H1 (cell line): ENCODE measurements at regions not wholly inside any gene's neighbourhood (a gene's known extent, or its start where the extent isn't known, plus 50 kb on each side); places are given as distances from the start of the nearest gene placed in this dataset.

Experiments
- CTCF ChIA-PET: fragments of 300-600 bp; sonication (Branson Sonifier 250); formaldehyde crosslinking; loops from one replicate; lab custom pipeline; 2021; ENCODE audit not compliant: partially characterized antibody; lab: Charles Lee
- POLR2A ChIA-PET: fragments of 300-600 bp; sonication (Branson Sonifier 250); formaldehyde crosslinking; loops from one replicate; lab custom pipeline; 2021; ENCODE audit warnings: inconsistent platforms; ENCODE audit not compliant: partially characterized antibody; lab: Charles Lee
- DNase-seq, 2 experiments: peaks; one replicate each; pipeline versions ENCODE4 v3.0.0 to v3.0.0-alpha.2; 2010 to 2022; ENCODE audit warnings: low spot score in 2 of 2, low read depth in 1 of 2, mixed read lengths in 1 of 2
- FAIRE-seq: peaks from 2 replicates; lab custom pipeline; 2011; peaks lifted over from hg19 to GRCh38; lab: Jason Lieb, UNC
- H2AFZ ChIP-seq: 2 replicates; pipeline ENCODE4 v1.8.1; 2012; ENCODE audit warnings: low read length, inconsistent platforms
- H2AK5ac ChIP-seq: 2 replicates; pipeline ENCODE4 v1.6.1; 2013; ENCODE audit warnings: low read depth, low read length
- H2BK120ac ChIP-seq: replicated peaks from 2 replicates; pipeline ENCODE3; 2013; ENCODE audit warnings: low read depth, low read length, inconsistent platforms
- H2BK12ac ChIP-seq: 2 replicates; pipeline ENCODE4 v1.6.1; 2013; ENCODE audit warnings: low read depth, low read length
- H2BK15ac ChIP-seq: 2 replicates; pipeline ENCODE4 v1.6.1; 2013; ENCODE audit warnings: low read length
- H2BK20ac ChIP-seq: 2 replicates; pipeline ENCODE4 v1.6.1; 2013; ENCODE audit warnings: low read length
- H2BK5ac ChIP-seq: 2 replicates; pipeline ENCODE4 v1.6.1; 2013; ENCODE audit warnings: low read depth, low read length
- H3K14ac ChIP-seq: 2 replicates; pipeline ENCODE4 v1.6.1; 2013; ENCODE audit warnings: inconsistent platforms; ENCODE audit not compliant: insufficient read length
- H3K18ac ChIP-seq: 2 replicates; pipeline ENCODE4 v1.6.1; 2013; ENCODE audit warnings: low read length; ENCODE audit errors: extremely low read depth
- H3K23ac ChIP-seq: 2 replicates; pipeline ENCODE4 v1.6.1; 2013; ENCODE audit warnings: inconsistent platforms; ENCODE audit not compliant: insufficient read length
- H3K23me2 ChIP-seq: 2 replicates; pipeline ENCODE4 v1.6.1; 2013; ENCODE audit warnings: low read depth, low read length
- H3K27ac ChIP-seq: 2 replicates; pipeline ENCODE4 v1.6.1; 2011; ENCODE audit warnings: low read depth, low read length, inconsistent platforms
- H3K27me3 ChIP-seq, 4 experiments: replicated peaks in 1 of 4; 1 replicate in 1 of 4; 2 replicates in 3 of 4; pipeline versions ENCODE4 v1.6.1 to v1.8.1; 2011 to 2013; ENCODE audit warnings: low read length in 3 of 4, mild to moderate bottlenecking in 3 of 4, inconsistent platforms in 2 of 4, mixed read lengths in 2 of 4, moderate library complexity in 1 of 4; ENCODE audit not compliant: control insufficient read depth in 3 of 4, insufficient read depth in 3 of 4; ENCODE audit errors: extremely low read depth in 1 of 4
- H3K36me3 ChIP-seq, 4 experiments: 2 replicates each; pipeline versions ENCODE4 v1.6.1 to v1.8.1; 2011 to 2013; ENCODE audit warnings: mild to moderate bottlenecking in 4 of 4, low read length in 3 of 4, moderate library complexity in 2 of 4, control low read depth in 1 of 4, inconsistent platforms in 1 of 4; ENCODE audit not compliant: insufficient read depth in 4 of 4, control insufficient read depth in 2 of 4
- H3K4ac ChIP-seq: replicated peaks from 2 replicates; pipeline ENCODE3; 2013; ENCODE audit warnings: low read length, low read depth, mixed read lengths, inconsistent platforms; ENCODE audit not compliant: insufficient read length
- H3K4me1 ChIP-seq, 4 experiments: replicated peaks in 1 of 4; 1 replicate in 1 of 4; 2 replicates in 3 of 4; pipeline versions ENCODE4 v1.6.1 to v1.8.1; 2011 to 2013; ENCODE audit warnings: low read length in 3 of 4, inconsistent platforms in 2 of 4, mixed read lengths in 1 of 4; ENCODE audit not compliant: insufficient read depth in 4 of 4, control insufficient read depth in 3 of 4
- H3K4me2 ChIP-seq, 2 experiments: 2 replicates each; pipeline versions ENCODE4 v1.6.1 to v1.8.1; 2011 to 2013; ENCODE audit warnings: low read depth in 2 of 2, low read length in 2 of 2, control low read depth in 1 of 2, inconsistent platforms in 1 of 2, mild to moderate bottlenecking in 1 of 2; ENCODE audit not compliant: insufficient read depth in 1 of 2
- H3K4me3 ChIP-seq, 4 experiments: fragments of 200-600, 300-600 bp in 1 of 4; sonication (generic), shearing (Covaris generic), sonication (Bioruptor Twin) in 1 of 4; 2 replicates each; pipeline versions ENCODE4 v1.5.1 to v1.8.1; 2011 to 2016; ENCODE audit warnings: low read length in 4 of 4, low read depth in 3 of 4, control low read depth in 2 of 4, inconsistent platforms in 2 of 4, mild to moderate bottlenecking in 2 of 4, mixed read lengths in 1 of 4, moderate library complexity in 1 of 4; ENCODE audit not compliant: insufficient read depth in 2 of 4; ENCODE audit errors: extremely low read depth in 1 of 4
- H3K56ac ChIP-seq: replicated peaks from 2 replicates; pipeline ENCODE3; 2013; ENCODE audit warnings: low read depth, mild to moderate bottlenecking, mixed read lengths, low read length, inconsistent platforms; ENCODE audit not compliant: insufficient read length
- H3K79me1 ChIP-seq: 2 replicates; pipeline ENCODE4 v1.6.1; 2013; ENCODE audit warnings: low read depth, low read length, control low read depth
- H3K79me2 ChIP-seq, 2 experiments: 2 replicates each; pipeline versions ENCODE4 v1.6.1 to v1.8.1; 2012 to 2013; ENCODE audit warnings: low read length in 2 of 2, mild to moderate bottlenecking in 2 of 2, inconsistent platforms in 1 of 2; ENCODE audit not compliant: insufficient read depth in 2 of 2, control insufficient read depth in 1 of 2
- H3K9ac ChIP-seq, 4 experiments: replicated peaks in 1 of 4; 1 replicate in 1 of 4; 2 replicates in 3 of 4; pipeline versions ENCODE4 v1.6.1 to v1.8.1; 2011 to 2013; ENCODE audit warnings: low read depth in 3 of 4, low read length in 3 of 4, control low read depth in 2 of 4, mild to moderate bottlenecking in 2 of 4, moderate library complexity in 2 of 4, inconsistent platforms in 1 of 4; ENCODE audit errors: extremely low read depth in 1 of 4
- H3K9me3 ChIP-seq, 2 experiments: 2 replicates each; pipeline versions ENCODE4 v1.6.1 to v1.8.1; 2012 to 2013; ENCODE audit warnings: mild to moderate bottlenecking in 2 of 2, moderate library complexity in 2 of 2, control low read depth in 1 of 2, inconsistent platforms in 1 of 2, low read depth in 1 of 2, low read length in 1 of 2, mixed read lengths in 1 of 2; ENCODE audit not compliant: insufficient read depth in 2 of 2
- H4K20me1 ChIP-seq, 2 experiments: replicated peaks in 1 of 2; 2 replicates each; pipeline versions ENCODE3 to v1.8.1; 2011 to 2013; ENCODE audit warnings: inconsistent platforms in 2 of 2, low read length in 2 of 2, mild to moderate bottlenecking in 1 of 2; ENCODE audit not compliant: insufficient read depth in 2 of 2, control insufficient read depth in 1 of 2
- H4K5ac ChIP-seq: 2 replicates; pipeline ENCODE4 v1.6.1; 2013; ENCODE audit warnings: low read length, low read depth, mixed read lengths, inconsistent platforms; ENCODE audit not compliant: insufficient read length
- H4K8ac ChIP-seq: 2 replicates; pipeline ENCODE4 v1.8.0; 2013; ENCODE audit warnings: mild to moderate bottlenecking, moderate library complexity, low read length, inconsistent platforms; ENCODE audit not compliant: insufficient read depth; ENCODE audit errors: extremely low read depth
- H4K91ac ChIP-seq: replicated peaks from 2 replicates; pipeline ENCODE3; 2013; ENCODE audit warnings: low read length, mixed read lengths, inconsistent platforms; ENCODE audit not compliant: insufficient read length
- CBX5 ChIP-seq: fragments of 300-800, 300-1000 bp; sonication (generic); IDR thresholded peaks from 2 replicates; pipeline ENCODE4 v1.7.1; 2016; ENCODE audit warnings: antibody characterized with exemption, low read length, low read depth
- HDAC2 ChIP-seq, 2 experiments: fragments of 300-600 bp in 1 of 2; sonication (generic) in 1 of 2; IDR thresholded peaks; 2 replicates each; pipeline ENCODE4 v1.6.1; 2011 to 2012; ENCODE audit warnings: low read depth in 2 of 2, low read length in 2 of 2, mild to moderate bottlenecking in 2 of 2, moderate library complexity in 2 of 2, borderline replicate concordance in 1 of 2, inconsistent platforms in 1 of 2
- KDM5A ChIP-seq: fragments of 200-600 bp; IDR thresholded peaks from 2 replicates; pipeline ENCODE4 v1.7.1; 2012; ENCODE audit warnings: mild to moderate bottlenecking, low read length, inconsistent platforms, mixed read lengths
- MAFK ChIP-seq: IDR thresholded peaks from 2 replicates; pipeline ENCODE4 v1.6.1; 2012; ENCODE audit warnings: low read depth, mild to moderate bottlenecking, improper control_type of control experiment, low read length
- RBBP5 ChIP-seq: IDR thresholded peaks from 2 replicates; pipeline ENCODE4 v1.7.1; 2012; ENCODE audit warnings: low read depth, mild to moderate bottlenecking, inconsistent platforms, low read length, moderate library complexity, borderline replicate concordance
- SP1 ChIP-seq: IDR thresholded peaks from 2 replicates; pipeline ENCODE4 v1.6.1; 2011; ENCODE audit warnings: low read depth, low read length
- SP4 ChIP-seq: IDR thresholded peaks from 2 replicates; pipeline ENCODE4 v1.6.1; 2012; ENCODE audit warnings: low read length, inconsistent platforms
- TAF1 ChIP-seq: IDR thresholded peaks from 2 replicates; pipeline ENCODE4 v1.6.1; 2011; ENCODE audit warnings: mild to moderate bottlenecking, low read depth, low read length
- TBP ChIP-seq: IDR thresholded peaks from 2 replicates; pipeline ENCODE4 v1.6.1; 2011; ENCODE audit warnings: low read depth, low read length, improper control_type of control experiment
- TF ChIP-seq, protein P1 (sequence below): IDR thresholded peaks from 2 replicates; pipeline ENCODE4 v1.6.1; 2012; ENCODE audit warnings: inconsistent platforms

DNA sequence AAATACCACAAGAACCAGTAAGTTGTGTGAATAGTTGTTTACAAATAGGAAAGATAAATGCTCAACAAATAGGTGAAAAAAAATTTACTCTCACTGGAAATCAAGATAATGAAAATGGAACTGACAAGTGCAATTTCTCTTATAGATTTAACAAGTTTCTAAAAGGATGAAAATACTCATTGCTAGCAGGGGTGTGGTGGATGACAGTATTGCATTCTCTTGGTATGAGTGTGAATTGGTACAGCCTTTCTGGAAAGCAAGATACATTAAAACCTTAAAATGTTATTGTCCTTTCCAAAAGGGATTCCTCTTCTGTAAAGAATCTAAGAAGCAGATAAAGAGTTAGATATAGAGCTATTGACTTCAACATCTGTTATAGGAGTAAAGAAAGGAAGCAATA lies 240.0 kb upstream of the RPS6KA3 start:
- no peak for TF ChIP-seq SP1
- no peak for TF ChIP-seq SP4
- TF ChIP-seq KDM5A, result no peak
- TF ChIP-seq RBBP5, result no peak
- no peak for TF ChIP-seq HDAC2 (IDR thresholded peaks at IDR 0.05; ENCODE audit: borderline replicate concordance in 1 of 2, low read depth in 2 of 2, low read length in 2 of 2)
- TF ChIP-seq CBX5, result no peak
- no peak for TF ChIP-seq TAF1
- TF ChIP-seq MAFK, result no peak
- no peak for TF ChIP-seq TBP
- TF ChIP-seq, protein P1, sequence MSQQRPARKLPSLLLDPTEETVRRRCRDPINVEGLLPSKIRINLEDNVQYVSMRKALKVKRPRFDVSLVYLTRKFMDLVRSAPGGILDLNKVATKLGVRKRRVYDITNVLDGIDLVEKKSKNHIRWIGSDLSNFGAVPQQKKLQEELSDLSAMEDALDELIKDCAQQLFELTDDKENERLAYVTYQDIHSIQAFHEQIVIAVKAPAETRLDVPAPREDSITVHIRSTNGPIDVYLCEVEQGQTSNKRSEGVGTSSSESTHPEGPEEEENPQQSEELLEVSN, result no peak
- no peak overlapping the region for H3K9ac ChIP-seq
- H3K4ac ChIP-seq, result no peak overlapping the region
- H4K91ac ChIP-seq, result no peak overlapping the region
- DNase-seq, result no peak
- H3K9me3 ChIP-seq, result no peaks in the 10 kb centered on the region
- H2BK5ac ChIP-seq, result no peak overlapping the region
- H3K4me3 ChIP-seq, result no peak overlapping the region
- H2BK12ac ChIP-seq, result no peak overlapping the region
- H3K79me1 ChIP-seq, result no peaks in the 10 kb centered on the region
- no peaks in the 10 kb centered on the region for H3K27me3 ChIP-seq
- H2AFZ ChIP-seq, result no peak overlapping the region
- H3K14ac ChIP-seq, result no peak overlapping the region
- no peaks in the 10 kb centered on the region for H3K36me3 ChIP-seq
- no peaks in the 10 kb centered on the region for H3K23me2 ChIP-seq
- no peaks in the 10 kb centered on the region for H3K4me1 ChIP-seq
- H2BK120ac ChIP-seq, result no peak overlapping the region
- ChIA-PET POLR2A (no interaction called here), CTCF (interaction anchor here (0.6 kb wide), 1 partner anchor 61 kb away, joined by 3 read pairs; no protein-coding TSS in a partner anchor)
- no peak overlapping the region for H3K23ac ChIP-seq
- H2AK5ac ChIP-seq, result no peak overlapping the region
- no peak for FAIRE-seq
- H4K5ac ChIP-seq, result no peak overlapping the region
- no peak overlapping the region for H3K27ac ChIP-seq
- no peaks in the 10 kb centered on the region for H4K20me1 ChIP-seq
- no peak overlapping the region for H3K56ac ChIP-seq
- H3K4me2 ChIP-seq, result no peak overlapping the region
- H3K79me2 ChIP-seq, result no peaks in the 10 kb centered on the region
- no peak overlapping the region for H4K8ac ChIP-seq
- no peak overlapping the region for H3K18ac ChIP-seq
- no peak overlapping the region for H2BK20ac ChIP-seq
- H2BK15ac ChIP-seq, result no peak overlapping the region
